HCT116 (cell line): ENCODE measurements at regions not wholly inside any gene's neighbourhood (a gene's known extent, or its start where the extent isn't known, plus 50 kb on each side); places are given as distances from the start of the nearest gene placed in this dataset.
"Not testable (repeated sequence)": the region's sequence is repeated elsewhere in the genome, so short reads cannot be mapped to it uniquely, and the experiment has no call there.

Source experiments
- ATAC-seq: fragments of 200-7000 bp; cut with Tn5 transposase; 2 replicates; pipeline ENCODE4 v1.9.1; 2020; ENCODE audit warnings: mild to moderate bottlenecking, moderate library complexity
- BruUV-seq: library from RNA; stranded (reverse); fragments of 400-500 nt; replicated peaks from 2 replicates; lab custom pipeline; 2021; lab: Mats Ljungman, UMichigan
- CTCF ChIA-PET: fragments of 300-600 bp; sonication (Branson Sonifier 250); formaldehyde crosslinking; loops from one replicate; lab custom pipeline; 2021; ENCODE audit warnings: antibody characterized with exemption; lab: Charles Lee
- POLR2A ChIA-PET: fragments of 300-600, 350-600 bp; sonication (Branson Sonifier 250); formaldehyde crosslinking; loops from one replicate; lab custom pipeline; 2021; ENCODE audit warnings: antibody characterized with exemption; lab: Charles Lee
- RAD21 ChIA-PET, 2 experiments: fragments of 300-600 bp; sonication (Branson Sonifier 250); formaldehyde crosslinking; loops; one replicate each; lab custom pipeline; 2023; ENCODE audit warnings: low total read pairs in 2 of 2; ENCODE audit not compliant: uncharacterized antibody in 2 of 2, unreplicated experiment in 2 of 2, low non-redundant PET in 1 of 2; lab: Charles Lee
- DNase-seq: peaks from one replicate; pipeline ENCODE4 v3.0.0-alpha.2; 2010; ENCODE audit warnings: low read depth, low spot score
- H2AFZ ChIP-seq: fragments of 200-600 bp; shearing (Covaris generic), sonication (generic); 2 replicates; pipeline ENCODE4 v1.6.1; 2017; ENCODE audit warnings: low read depth, mixed run types, mixed read lengths, antibody characterized with exemption, low read length; ENCODE audit not compliant: poor library complexity, severe bottlenecking
- H3K27ac ChIP-seq: 2 replicates; pipeline ENCODE4 v1.5.1; 2012; ENCODE audit warnings: low read depth, low read length
- H3K27me3 ChIP-seq: fragments of 200-600 bp; sonication (generic); 2 replicates; pipeline ENCODE4 v1.6.1; 2016; ENCODE audit warnings: mixed run types, low read length, mixed read lengths; ENCODE audit not compliant: insufficient read depth
- H3K36me3 ChIP-seq, 2 experiments: fragments of 200-500 bp in 1 of 2; fragments of 200-600 bp in 1 of 2; sonication (Bioruptor generic) in 1 of 2; sonication (generic) in 1 of 2; 2 replicates each; pipeline versions ENCODE4 v1.5.1 to v1.6.1; 2014 to 2016; ENCODE audit warnings: low read length in 2 of 2, inconsistent platforms in 1 of 2, mixed read lengths in 1 of 2, mixed run types in 1 of 2; ENCODE audit not compliant: insufficient read depth in 2 of 2, control insufficient read depth in 1 of 2
- H3K4me1 ChIP-seq, 2 experiments: fragments of 200-600 bp in 1 of 2; sonication (generic) in 1 of 2; 2 replicates each; pipeline versions ENCODE4 v1.5.1 to v1.6.1; 2012 to 2017; ENCODE audit warnings: low read length in 2 of 2, inconsistent platforms in 1 of 2, mild to moderate bottlenecking in 1 of 2, mixed read lengths in 1 of 2, mixed run types in 1 of 2, moderate library complexity in 1 of 2; ENCODE audit not compliant: insufficient read depth in 2 of 2, control insufficient read depth in 1 of 2
- H3K4me2 ChIP-seq: fragments of 200-600 bp; sonication (generic); 2 replicates; pipeline ENCODE4 v1.6.1; 2017; ENCODE audit warnings: mixed run types, low read length, mixed read lengths
- H3K4me3 ChIP-seq, 2 experiments: fragments of 200-600 bp in 1 of 2; sonication (generic) in 1 of 2; replicated peaks in 1 of 2; 2 replicates each; pipeline ENCODE4 v1.5.1; 2011 to 2016; ENCODE audit warnings: low read length in 2 of 2, control low read depth in 1 of 2, low read depth in 1 of 2, mild to moderate bottlenecking in 1 of 2, mixed read lengths in 1 of 2, mixed run types in 1 of 2
- H3K79me2 ChIP-seq: fragments of 200-600 bp; sonication (generic); 2 replicates; pipeline ENCODE4 v1.6.1; 2017; ENCODE audit warnings: mild to moderate bottlenecking, mixed run types, low read length, moderate library complexity, mixed read lengths; ENCODE audit not compliant: insufficient read depth
- H3K9ac ChIP-seq: fragments of 200-600 bp; sonication (generic); 2 replicates; pipeline ENCODE4 v1.6.1; 2016; ENCODE audit warnings: low read length, mixed read lengths
- H3K9me2 ChIP-seq: fragments of 200-600 bp; sonication (generic), shearing (Covaris generic); 2 replicates; pipeline ENCODE4 v1.6.1; 2017; ENCODE audit warnings: mixed run types, mild to moderate bottlenecking, moderate library complexity; ENCODE audit not compliant: insufficient read depth
- H3K9me3 ChIP-seq, 2 experiments: fragments of 200-500 bp in 1 of 2; fragments of 200-600 bp in 1 of 2; sonication (Bioruptor generic) in 1 of 2; sonication (generic) in 1 of 2; 2 replicates each; pipeline ENCODE4 v1.6.1; 2014 to 2017; ENCODE audit warnings: low read length in 2 of 2, mixed read lengths in 2 of 2, inconsistent platforms in 1 of 2, low read depth in 1 of 2, mild to moderate bottlenecking in 1 of 2, mixed run types in 1 of 2, moderate library complexity in 1 of 2; ENCODE audit not compliant: control insufficient read depth in 1 of 2, insufficient read depth in 1 of 2
- H4K20me1 ChIP-seq: fragments of 200-600 bp; sonication (generic), shearing (Covaris generic); 2 replicates; pipeline ENCODE4 v1.6.1; 2017; ENCODE audit warnings: mixed run types, mild to moderate bottlenecking, moderate library complexity; ENCODE audit not compliant: insufficient read depth
- EZH2phosphoT487 ChIP-seq: fragments of 200-600 bp; IDR thresholded peaks from 2 replicates; pipeline ENCODE4 v1.6.1; 2018; ENCODE audit warnings: antibody characterized with exemption, borderline replicate concordance
- JUND ChIP-seq: IDR thresholded peaks from 2 replicates; pipeline ENCODE4 v1.6.1; 2012
- TCF7L2 ChIP-seq: IDR thresholded peaks from 2 replicates; pipeline ENCODE4 v1.7.0; 2011; ENCODE audit warnings: borderline replicate concordance, inconsistent platforms; ENCODE audit not compliant: insufficient read depth, insufficient read length; ENCODE audit errors: extremely low read depth
- YY1 ChIP-seq: IDR thresholded peaks from 2 replicates; pipeline ENCODE4 v1.6.1; 2011; ENCODE audit warnings: low read length, low read depth, moderate library complexity, mild to moderate bottlenecking; ENCODE audit not compliant: insufficient replicate concordance; ENCODE audit errors: extremely low read depth
- ZNF274 ChIP-seq: fragments of 200-500 bp; sonication (Bioruptor generic); IDR thresholded peaks from 2 replicates; pipeline ENCODE4 v1.6.1; 2014; ENCODE audit warnings: mild to moderate bottlenecking, low read depth, low read length, inconsistent platforms
- intact Hi-C: fragments of 100-400 bp; cut with micrococcal nuclease; formaldehyde crosslinking; loops from 2 replicates; pipeline ENCODE4 v1.10.0; 2022

DNA sequence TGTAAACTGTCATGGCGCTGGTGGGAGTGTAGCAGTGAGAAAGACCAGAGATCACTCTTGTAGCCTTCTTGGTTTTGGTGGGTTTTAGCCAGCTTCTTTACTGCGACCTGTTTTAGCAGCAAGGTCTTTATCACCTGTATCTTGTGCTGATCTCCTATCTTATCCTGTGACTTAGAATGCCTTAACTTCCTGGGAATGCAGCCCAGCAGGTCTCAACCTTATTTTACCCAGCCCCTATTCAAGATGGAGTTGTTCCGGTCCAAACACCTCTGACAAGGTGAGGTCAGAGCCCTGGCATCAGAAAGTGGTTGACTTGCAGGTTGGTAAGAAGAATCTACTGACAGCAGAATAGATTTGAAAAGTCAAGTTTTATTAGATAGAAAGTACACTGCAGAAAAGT, 55.0 kb upstream of the MSH6 start:
- intact Hi-C loops: no loop called here
- ATAC-seq: no peak
- no peak overlapping the region for H3K4me2 ChIP-seq
- ChIA-PET POLR2A (no interaction called here), CTCF (no interaction called here)
- H3K9ac ChIP-seq: no peak overlapping the region
- H3K79me2 ChIP-seq: no peaks in the 10 kb centered on the region
- no peaks in the 10 kb centered on the region for H3K9me3 ChIP-seq
- H3K4me3 ChIP-seq: no peak overlapping the region
- no peak overlapping the region for H3K27ac ChIP-seq
- H3K27me3 ChIP-seq: no peaks in the 10 kb centered on the region
- H3K9me2 ChIP-seq: no peaks in the 10 kb centered on the region
- no TSS peak for BruUV-seq
- H3K36me3 ChIP-seq: no peaks in the 10 kb centered on the region
- no peaks in the 10 kb centered on the region for H4K20me1 ChIP-seq
- H3K4me1 ChIP-seq: no peaks in the 10 kb centered on the region
- no peak for TF ChIP-seq EZH2phosphoT487
- no peak for TF ChIP-seq YY1
- TF ChIP-seq ZNF274: no peak
- no peak for TF ChIP-seq TCF7L2
- no peak for TF ChIP-seq JUND
- TF ChIP-seq, all 23 proteins: peak for 0
- RAD21 ChIA-PET: no interaction called here
- no peak overlapping the region for H2AFZ ChIP-seq
- DNase-seq: no peak

DNA sequence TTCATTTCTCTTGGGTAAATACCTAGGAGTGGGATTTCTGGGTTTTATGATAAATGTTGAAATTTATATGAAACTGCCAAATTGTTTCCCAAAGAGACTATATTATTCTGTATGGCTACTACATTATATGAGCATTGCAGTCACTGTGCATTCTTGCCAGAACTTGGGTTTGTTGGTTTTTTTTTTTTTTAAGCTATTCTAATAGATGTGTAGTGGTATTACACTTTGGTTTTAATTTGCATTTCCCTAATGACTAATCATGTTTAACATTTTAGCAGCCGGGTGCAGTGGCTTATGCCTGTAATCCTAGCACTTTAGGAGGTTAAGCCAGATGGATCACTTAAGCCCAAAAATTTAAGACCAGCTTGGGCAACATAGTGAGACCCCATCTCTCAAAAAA, 56.0 kb upstream of the MSH6 start:
- H3K9me3 ChIP-seq, H2AFZ ChIP-seq, H3K4me3 ChIP-seq, H3K27me3 ChIP-seq, DNase-seq, H3K9me2 ChIP-seq, H3K79me2 ChIP-seq, H3K9ac ChIP-seq, RAD21 ChIA-PET, intact Hi-C loops, POLR2A ChIA-PET, H3K4me1 ChIP-seq, ATAC-seq, CTCF ChIA-PET, H3K36me3 ChIP-seq, H3K4me2 ChIP-seq, BruUV-seq, H4K20me1 ChIP-seq, H3K27ac ChIP-seq: not testable (repeated sequence)
